HepG2 (cell line): ENCODE measurements at regions not wholly inside any gene's neighbourhood (a gene's known extent, or its start where the extent isn't known, plus 50 kb on each side); places are given as distances from the start of the nearest gene placed in this dataset.

Experiments
- NFYB ChIP-seq: sonication (generic); formaldehyde crosslinking; IDR thresholded peaks from 2 replicates; pipeline ENCODE4 v1.4.0; 2020; ENCODE audit warnings: missing genetic modification reagents
- POLR2AphosphoS2 ChIP-seq: IDR thresholded peaks from 2 replicates; pipeline ENCODE4 v1.6.1; 2011; ENCODE audit warnings: low read depth, low read length, improper control_type of control experiment
- RAD21 ChIP-seq: fragments of 450-650 bp; formaldehyde crosslinking; IDR thresholded peaks from 2 replicates; pipeline ENCODE4 v1.5.0; 2020; ENCODE audit warnings: mild to moderate bottlenecking
- SMAD9 ChIP-seq: sonication (generic); formaldehyde crosslinking; IDR thresholded peaks from 2 replicates; pipeline ENCODE4 v1.5.1; 2020; ENCODE audit warnings: mild to moderate bottlenecking, missing genetic modification reagents
- ZNF547 ChIP-seq: sonication (generic); formaldehyde crosslinking; IDR thresholded peaks from 2 replicates; pipeline ENCODE4 v1.5.1; 2020; ENCODE audit warnings: mild to moderate bottlenecking, missing genetic modification reagents
- ZZZ3 ChIP-seq: sonication (generic); formaldehyde crosslinking; IDR thresholded peaks from 2 replicates; pipeline ENCODE4 v1.4.0; 2020; ENCODE audit warnings: missing genetic modification reagents, mild to moderate bottlenecking, borderline replicate concordance
- TF ChIP-seq, protein P1 (sequence below): sonication (generic); formaldehyde crosslinking; IDR thresholded peaks from 2 replicates; pipeline ENCODE4 v1.5.0; 2020; ENCODE audit warnings: mild to moderate bottlenecking, missing genetic modification reagents, moderate library complexity
- TF ChIP-seq, protein P2 (sequence below): IDR thresholded peaks from 2 replicates; pipeline ENCODE4 v1.6.1; 2016
- TF ChIP-seq, protein P3 (sequence below): sonication (generic); formaldehyde crosslinking; IDR thresholded peaks from 2 replicates; pipeline ENCODE4 v1.4.0; 2020; ENCODE audit warnings: missing genetic modification reagents
- TF ChIP-seq, protein P4 (sequence below): sonication (generic); formaldehyde crosslinking; IDR thresholded peaks from 2 replicates; pipeline ENCODE4 v1.4.0; 2020; ENCODE audit warnings: mild to moderate bottlenecking, low read depth, missing genetic modification reagents

DNA sequence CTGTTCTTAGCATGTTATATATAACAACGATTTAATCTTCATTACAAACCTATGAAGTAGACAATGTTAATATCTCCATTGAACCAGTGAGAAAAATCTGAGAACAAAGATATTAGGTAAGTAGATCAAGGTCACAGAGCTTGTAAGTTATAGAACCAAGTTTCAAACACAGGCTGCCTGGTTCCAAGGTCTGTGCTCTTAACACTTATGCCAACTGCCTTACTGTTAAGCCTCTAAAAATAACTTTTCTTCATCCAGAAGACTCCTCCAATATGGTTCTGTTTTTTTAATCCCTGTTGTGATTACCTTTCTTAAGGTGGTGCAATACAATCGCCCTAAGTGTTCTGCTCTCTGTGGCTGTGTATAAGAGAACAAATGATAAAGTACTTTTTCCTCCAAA is 282.0 kb upstream of the GRID2 start:
- no peak for TF ChIP-seq RAD21 (CRISPR knock-in tag)
- TF ChIP-seq POLR2AphosphoS2, result no peak
- TF ChIP-seq, protein P1, sequence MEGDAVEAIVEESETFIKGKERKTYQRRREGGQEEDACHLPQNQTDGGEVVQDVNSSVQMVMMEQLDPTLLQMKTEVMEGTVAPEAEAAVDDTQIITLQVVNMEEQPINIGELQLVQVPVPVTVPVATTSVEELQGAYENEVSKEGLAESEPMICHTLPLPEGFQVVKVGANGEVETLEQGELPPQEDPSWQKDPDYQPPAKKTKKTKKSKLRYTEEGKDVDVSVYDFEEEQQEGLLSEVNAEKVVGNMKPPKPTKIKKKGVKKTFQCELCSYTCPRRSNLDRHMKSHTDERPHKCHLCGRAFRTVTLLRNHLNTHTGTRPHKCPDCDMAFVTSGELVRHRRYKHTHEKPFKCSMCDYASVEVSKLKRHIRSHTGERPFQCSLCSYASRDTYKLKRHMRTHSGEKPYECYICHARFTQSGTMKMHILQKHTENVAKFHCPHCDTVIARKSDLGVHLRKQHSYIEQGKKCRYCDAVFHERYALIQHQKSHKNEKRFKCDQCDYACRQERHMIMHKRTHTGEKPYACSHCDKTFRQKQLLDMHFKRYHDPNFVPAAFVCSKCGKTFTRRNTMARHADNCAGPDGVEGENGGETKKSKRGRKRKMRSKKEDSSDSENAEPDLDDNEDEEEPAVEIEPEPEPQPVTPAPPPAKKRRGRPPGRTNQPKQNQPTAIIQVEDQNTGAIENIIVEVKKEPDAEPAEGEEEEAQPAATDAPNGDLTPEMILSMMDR, result no peak
- no peak for TF ChIP-seq SMAD9 (CRISPR knock-in tag)
- TF ChIP-seq, protein P2, sequence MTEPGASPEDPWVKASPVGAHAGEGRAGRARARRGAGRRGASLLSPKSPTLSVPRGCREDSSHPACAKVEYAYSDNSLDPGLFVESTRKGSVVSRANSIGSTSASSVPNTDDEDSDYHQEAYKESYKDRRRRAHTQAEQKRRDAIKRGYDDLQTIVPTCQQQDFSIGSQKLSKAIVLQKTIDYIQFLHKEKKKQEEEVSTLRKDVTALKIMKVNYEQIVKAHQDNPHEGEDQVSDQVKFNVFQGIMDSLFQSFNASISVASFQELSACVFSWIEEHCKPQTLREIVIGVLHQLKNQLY, result no peak
- TF ChIP-seq ZNF547 (CRISPR knock-in tag), result no peak
- TF ChIP-seq ZZZ3, result no peak
- TF ChIP-seq, protein P3, sequence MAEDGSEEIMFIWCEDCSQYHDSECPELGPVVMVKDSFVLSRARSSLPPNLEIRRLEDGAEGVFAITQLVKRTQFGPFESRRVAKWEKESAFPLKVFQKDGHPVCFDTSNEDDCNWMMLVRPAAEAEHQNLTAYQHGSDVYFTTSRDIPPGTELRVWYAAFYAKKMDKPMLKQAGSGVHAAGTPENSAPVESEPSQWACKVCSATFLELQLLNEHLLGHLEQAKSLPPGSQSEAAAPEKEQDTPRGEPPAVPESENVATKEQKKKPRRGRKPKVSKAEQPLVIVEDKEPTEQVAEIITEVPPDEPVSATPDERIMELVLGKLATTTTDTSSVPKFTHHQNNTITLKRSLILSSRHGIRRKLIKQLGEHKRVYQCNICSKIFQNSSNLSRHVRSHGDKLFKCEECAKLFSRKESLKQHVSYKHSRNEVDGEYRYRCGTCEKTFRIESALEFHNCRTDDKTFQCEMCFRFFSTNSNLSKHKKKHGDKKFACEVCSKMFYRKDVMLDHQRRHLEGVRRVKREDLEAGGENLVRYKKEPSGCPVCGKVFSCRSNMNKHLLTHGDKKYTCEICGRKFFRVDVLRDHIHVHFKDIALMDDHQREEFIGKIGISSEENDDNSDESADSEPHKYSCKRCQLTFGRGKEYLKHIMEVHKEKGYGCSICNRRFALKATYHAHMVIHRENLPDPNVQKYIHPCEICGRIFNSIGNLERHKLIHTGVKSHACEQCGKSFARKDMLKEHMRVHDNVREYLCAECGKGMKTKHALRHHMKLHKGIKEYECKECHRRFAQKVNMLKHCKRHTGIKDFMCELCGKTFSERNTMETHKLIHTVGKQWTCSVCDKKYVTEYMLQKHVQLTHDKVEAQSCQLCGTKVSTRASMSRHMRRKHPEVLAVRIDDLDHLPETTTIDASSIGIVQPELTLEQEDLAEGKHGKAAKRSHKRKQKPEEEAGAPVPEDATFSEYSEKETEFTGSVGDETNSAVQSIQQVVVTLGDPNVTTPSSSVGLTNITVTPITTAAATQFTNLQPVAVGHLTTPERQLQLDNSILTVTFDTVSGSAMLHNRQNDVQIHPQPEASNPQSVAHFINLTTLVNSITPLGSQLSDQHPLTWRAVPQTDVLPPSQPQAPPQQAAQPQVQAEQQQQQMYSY (CRISPR knock-in tag), result no peak
- no peak for TF ChIP-seq NFYB
- TF ChIP-seq, protein P4, sequence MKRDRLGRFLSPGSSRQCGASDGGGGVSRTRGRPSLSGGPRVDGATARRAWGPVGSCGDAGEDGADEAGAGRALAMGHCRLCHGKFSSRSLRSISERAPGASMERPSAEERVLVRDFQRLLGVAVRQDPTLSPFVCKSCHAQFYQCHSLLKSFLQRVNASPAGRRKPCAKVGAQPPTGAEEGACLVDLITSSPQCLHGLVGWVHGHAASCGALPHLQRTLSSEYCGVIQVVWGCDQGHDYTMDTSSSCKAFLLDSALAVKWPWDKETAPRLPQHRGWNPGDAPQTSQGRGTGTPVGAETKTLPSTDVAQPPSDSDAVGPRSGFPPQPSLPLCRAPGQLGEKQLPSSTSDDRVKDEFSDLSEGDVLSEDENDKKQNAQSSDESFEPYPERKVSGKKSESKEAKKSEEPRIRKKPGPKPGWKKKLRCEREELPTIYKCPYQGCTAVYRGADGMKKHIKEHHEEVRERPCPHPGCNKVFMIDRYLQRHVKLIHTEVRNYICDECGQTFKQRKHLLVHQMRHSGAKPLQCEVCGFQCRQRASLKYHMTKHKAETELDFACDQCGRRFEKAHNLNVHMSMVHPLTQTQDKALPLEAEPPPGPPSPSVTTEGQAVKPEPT (CRISPR knock-in tag), result no peak
